ENCODE measurements at regions not wholly inside any gene's neighbourhood (a gene's known extent, or its start where the extent isn't known, plus 50 kb on each side); places are given as distances from the start of the nearest gene placed in this dataset.
"Not testable (repeated sequence)": the region's sequence is repeated elsewhere in the genome, so short reads cannot be mapped to it uniquely, and the experiment has no call there.

GRCh38 chr7:15829691-15830090 is 143.2 kb upstream of the MEOX2 start:
- in situ Hi-C loops (cut with HindIII; ENCODE audit: low sequenced_read_pairs) = no loop called here
- no peak for DNase-seq (ENCODE audit: low spot score)

- in situ Hi-C loops (cut with HindIII; ENCODE audit: low sequenced_read_pairs) = no loop called here
Observed at GRCh38 chr7:15828881-15829280, 142.4 kb upstream of the MEOX2 start.

DNA sequence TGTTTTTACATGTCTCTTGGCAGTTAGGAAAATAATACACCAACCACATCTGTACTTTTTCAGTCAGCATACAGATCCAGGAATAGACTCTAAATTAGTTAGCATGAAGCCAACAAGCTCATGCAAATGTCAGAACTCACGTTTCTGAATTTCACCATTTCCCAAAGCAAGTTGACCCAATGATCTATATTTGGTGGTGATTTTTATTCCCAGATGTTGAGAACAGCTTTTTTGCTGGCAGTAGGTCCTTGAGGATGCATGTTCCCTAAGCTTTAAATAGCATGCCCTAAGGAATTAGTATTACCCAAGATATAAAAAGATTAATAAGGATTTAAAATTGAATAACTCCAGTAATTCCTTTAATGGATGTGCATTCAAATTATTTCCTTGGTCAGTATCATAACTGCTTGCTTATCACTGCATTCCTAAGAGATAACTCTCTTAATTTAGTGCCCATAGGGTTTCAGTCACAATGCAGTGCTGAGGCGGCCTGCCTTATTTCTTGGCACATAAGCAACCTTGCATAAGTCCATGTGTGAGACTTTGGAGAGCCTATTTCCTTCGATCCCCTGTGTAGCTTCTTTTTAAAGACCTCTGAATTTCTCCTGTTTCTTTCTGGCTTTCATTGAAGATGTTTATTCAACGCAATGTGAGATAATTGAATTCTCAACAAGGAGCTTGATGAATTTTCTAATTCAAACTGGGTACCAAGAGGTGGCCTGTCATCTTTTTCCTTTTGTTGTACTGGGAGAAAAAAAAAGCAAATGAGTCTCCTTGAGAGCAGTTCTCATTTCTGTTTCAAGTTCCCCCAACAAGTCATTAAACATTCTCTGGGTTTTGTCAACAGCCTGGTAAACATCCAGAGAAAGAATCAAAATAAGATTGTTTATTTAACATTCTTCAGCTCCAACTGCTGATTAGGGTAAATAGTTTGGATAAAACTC is 135.3 kb upstream of the MEOX2 start:
- in situ Hi-C loops (cut with HindIII; ENCODE audit: low sequenced_read_pairs) = no loop called here
- no peak for DNase-seq (ENCODE audit: low spot score)

More at GRCh38 chr7:15828881-15829280, 142.4 kb upstream of the MEOX2 start:
- no peak for DNase-seq (ENCODE audit: low spot score)

- in situ Hi-C loops (cut with HindIII; ENCODE audit: low sequenced_read_pairs) = no loop called here
- no peak for DNase-seq (ENCODE audit: low spot score)
Observed at GRCh38 chr7:15820319-15820718, 133.8 kb upstream of the MEOX2 start.

- in situ Hi-C loops (cut with HindIII; ENCODE audit: low sequenced_read_pairs) = no loop called here
- no peak for DNase-seq (ENCODE audit: low spot score)
Observed at GRCh38 chr7:15816835-15817426, 130.4 kb upstream of the MEOX2 start.

DNA sequence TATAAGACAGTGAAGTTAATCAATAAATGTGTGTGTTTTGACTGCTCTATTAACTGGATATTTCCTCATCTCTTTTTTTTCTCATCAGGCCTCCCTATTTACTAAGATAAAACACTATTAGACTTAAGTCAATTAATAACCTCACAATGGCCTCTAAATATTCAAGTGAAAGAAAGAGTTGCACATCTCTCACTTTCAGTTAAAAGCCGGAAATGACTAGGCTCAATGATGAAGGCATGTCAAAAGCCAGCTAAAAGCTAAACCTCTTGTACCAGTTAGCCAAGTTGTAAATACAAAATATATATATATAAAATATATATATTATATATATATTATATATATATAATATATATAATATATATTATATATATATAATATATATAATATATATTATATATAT is 127.0 kb upstream of the MEOX2 start:
- DNase-seq (ENCODE audit: low spot score) = no peak
- in situ Hi-C loops (cut with HindIII; ENCODE audit: low sequenced_read_pairs) = no loop called here

GRCh38 chr7:15810383-15810782 is 123.9 kb upstream of the MEOX2 start:
- DNase-seq (ENCODE audit: low spot score); in situ Hi-C loops (cut with HindIII; ENCODE audit: low sequenced_read_pairs): not testable (repeated sequence)

- DNase-seq (ENCODE audit: low spot score); in situ Hi-C loops (cut with HindIII; ENCODE audit: low sequenced_read_pairs): not testable (repeated sequence)
Observed at GRCh38 chr7:15809936-15810335, 123.5 kb upstream of the MEOX2 start.

GRCh38 chr7:15805891-15806290 is 119.4 kb upstream of the MEOX2 start:
- DNase-seq (ENCODE audit: low spot score) = no peak
- in situ Hi-C loops (cut with HindIII; ENCODE audit: low sequenced_read_pairs) = no loop called here

- in situ Hi-C loops (cut with HindIII; ENCODE audit: low sequenced_read_pairs) = no loop called here
- no peak for DNase-seq (ENCODE audit: low spot score)
Observed at GRCh38 chr7:15802425-15802824, 115.9 kb upstream of the MEOX2 start.

GRCh38 chr7:15801551-15801950 is 115.1 kb upstream of the MEOX2 start:
- DNase-seq (ENCODE audit: low spot score) = peak; percentile 8
- in situ Hi-C loops (cut with HindIII; ENCODE audit: low sequenced_read_pairs) = no loop called here

DNA sequence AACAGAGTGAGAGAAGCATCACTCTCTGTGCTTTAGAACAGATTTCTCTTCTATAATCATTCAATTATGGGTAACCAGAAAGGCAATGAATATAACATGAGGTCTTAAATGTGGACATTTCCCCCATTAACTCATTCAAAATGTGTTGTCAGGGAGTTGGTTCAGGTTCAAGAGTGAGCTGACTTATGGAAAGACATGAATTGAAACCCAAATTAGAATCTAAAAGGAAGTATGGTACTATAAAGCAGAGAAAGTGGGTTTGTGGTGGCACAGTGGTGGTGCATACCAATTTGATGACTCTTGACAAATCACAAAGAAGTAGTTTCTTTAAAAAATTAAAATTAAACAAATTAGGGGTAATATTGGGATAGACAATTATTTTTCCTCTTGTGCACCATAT is 114.6 kb upstream of the MEOX2 start:
- in situ Hi-C loops (cut with HindIII; ENCODE audit: low sequenced_read_pairs) = no loop called here
- DNase-seq (ENCODE audit: low spot score) = no peak

GRCh38 chr7:15798081-15798480 is 111.6 kb upstream of the MEOX2 start:
- DNase-seq (ENCODE audit: low spot score) = no peak
- in situ Hi-C loops (cut with HindIII; ENCODE audit: low sequenced_read_pairs) = no loop called here

GRCh38 chr7:15795393-15795792 is 108.9 kb upstream of the MEOX2 start:
- in situ Hi-C loops (cut with HindIII; ENCODE audit: low sequenced_read_pairs) = no loop called here

GRCh38 chr7:15794801-15795200 is 108.3 kb upstream of the MEOX2 start:
- in situ Hi-C loops (cut with HindIII; ENCODE audit: low sequenced_read_pairs) = no loop called here

More at GRCh38 chr7:15795393-15795792, 108.9 kb upstream of the MEOX2 start:
- DNase-seq (ENCODE audit: low spot score) = no peak

GRCh38 chr7:15784694-15785030 is 98.2 kb upstream of the MEOX2 start:
- in situ Hi-C loops (cut with HindIII; ENCODE audit: low sequenced_read_pairs) = no loop called here
- DNase-seq (ENCODE audit: low spot score) = no peak

More at GRCh38 chr7:15794801-15795200, 108.3 kb upstream of the MEOX2 start:
- no peak for DNase-seq (ENCODE audit: low spot score)

DNA sequence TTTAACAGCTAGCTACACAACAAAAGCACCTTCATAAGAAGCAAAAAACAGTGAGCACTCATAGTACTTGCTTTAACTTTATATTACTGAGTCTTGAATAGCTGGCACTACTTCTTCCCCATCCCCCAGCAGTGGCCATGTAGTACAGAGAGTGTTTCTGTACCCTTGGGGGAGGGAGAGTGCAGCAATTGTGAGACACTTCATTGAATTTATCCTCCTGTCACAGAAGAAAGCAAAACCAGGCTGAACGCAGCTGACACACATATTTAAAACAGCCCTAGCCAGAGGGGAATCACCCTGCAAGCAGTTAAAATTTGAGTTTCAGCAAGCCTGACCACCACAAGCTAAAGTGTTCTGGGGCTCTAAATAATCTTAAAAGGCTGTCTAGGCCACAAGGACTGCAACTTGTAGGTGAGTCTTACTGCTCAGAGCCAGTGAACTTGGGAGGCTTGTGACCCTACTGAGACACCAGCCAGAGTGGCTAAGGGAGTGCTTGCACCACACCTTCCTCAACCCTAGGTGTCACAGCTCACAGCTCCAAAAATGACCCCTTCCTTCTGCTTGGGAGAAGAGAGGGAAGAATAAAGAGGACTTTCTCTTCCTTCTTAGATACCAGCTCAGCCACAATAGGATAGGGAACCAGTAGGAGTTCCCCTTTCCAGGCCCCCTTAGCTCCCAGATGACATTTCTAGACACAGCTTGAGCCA is 97.7 kb upstream of the MEOX2 start:
- in situ Hi-C loops (cut with HindIII; ENCODE audit: low sequenced_read_pairs) = no loop called here
- DNase-seq (ENCODE audit: low spot score) = peak; percentile 15

GRCh38 chr7:15782656-15783055 is 96.2 kb upstream of the MEOX2 start:
- DNase-seq (ENCODE audit: low spot score) = no peak
- in situ Hi-C loops (cut with HindIII; ENCODE audit: low sequenced_read_pairs) = no loop called here

- DNase-seq (ENCODE audit: low spot score) = no peak
- in situ Hi-C loops (cut with HindIII; ENCODE audit: low sequenced_read_pairs) = no loop called here
Observed at GRCh38 chr7:15781944-15782343, 95.5 kb upstream of the MEOX2 start.

GRCh38 chr7:15780271-15780670 is 93.8 kb upstream of the MEOX2 start:
- in situ Hi-C loops (cut with HindIII; ENCODE audit: low sequenced_read_pairs) = no loop called here
- DNase-seq (ENCODE audit: low spot score) = no peak

All from G401 (cell line).